HG03442 (cell line): ENCODE measurements at regions not wholly inside any gene's neighbourhood (a gene's known extent, or its start where the extent isn't known, plus 50 kb on each side); places are given as distances from the start of the nearest gene placed in this dataset.

ENCODE experiments used
- ATAC-seq: cut with Tn5 transposase; IDR thresholded peaks from one replicate; pipeline ENCODE4 v1.9.1; 2021; ENCODE audit warnings: mild to moderate bottlenecking, moderate library complexity; ENCODE audit not compliant: unreplicated experiment

DNA sequence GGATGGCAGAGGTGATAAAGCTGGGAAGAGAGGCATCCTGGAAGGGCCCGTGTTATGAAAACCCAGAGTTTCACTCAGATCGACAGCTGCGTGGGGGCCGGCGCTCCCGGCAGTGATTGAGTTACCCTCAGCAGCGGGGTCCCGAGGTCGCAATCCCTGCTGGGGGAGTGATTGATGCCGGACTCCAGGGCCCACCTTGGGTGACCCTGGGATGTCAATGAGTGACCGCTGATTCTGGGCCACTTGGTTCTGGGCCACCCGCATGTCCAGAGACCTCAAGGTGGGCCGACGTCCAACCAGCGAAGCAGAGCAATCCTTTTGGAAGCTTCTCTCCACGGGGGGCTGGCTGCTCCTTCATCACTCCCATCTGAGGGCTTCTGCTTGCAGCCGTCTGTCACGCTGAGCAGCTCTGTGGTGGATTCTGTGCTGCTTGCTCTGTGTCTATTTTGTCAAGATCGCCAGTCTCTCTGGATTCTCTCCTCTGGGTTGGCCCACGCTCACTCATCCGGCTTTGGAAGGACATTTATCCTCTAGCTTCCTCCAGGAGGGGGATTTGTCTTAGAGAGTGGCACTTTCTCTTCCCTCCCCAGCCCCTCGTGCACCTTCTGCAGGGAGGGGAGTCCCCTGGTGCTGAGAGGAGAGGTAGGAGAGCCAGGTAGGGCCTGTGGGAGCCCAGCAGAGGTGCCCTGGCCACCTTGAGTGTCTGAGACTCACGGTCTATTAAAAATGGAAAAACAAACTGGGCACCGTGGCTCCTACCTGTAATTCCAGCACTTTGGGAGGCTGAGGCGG lies 110.9 kb upstream of the C1orf174 start:
- ATAC-seq: no peak

DNA sequence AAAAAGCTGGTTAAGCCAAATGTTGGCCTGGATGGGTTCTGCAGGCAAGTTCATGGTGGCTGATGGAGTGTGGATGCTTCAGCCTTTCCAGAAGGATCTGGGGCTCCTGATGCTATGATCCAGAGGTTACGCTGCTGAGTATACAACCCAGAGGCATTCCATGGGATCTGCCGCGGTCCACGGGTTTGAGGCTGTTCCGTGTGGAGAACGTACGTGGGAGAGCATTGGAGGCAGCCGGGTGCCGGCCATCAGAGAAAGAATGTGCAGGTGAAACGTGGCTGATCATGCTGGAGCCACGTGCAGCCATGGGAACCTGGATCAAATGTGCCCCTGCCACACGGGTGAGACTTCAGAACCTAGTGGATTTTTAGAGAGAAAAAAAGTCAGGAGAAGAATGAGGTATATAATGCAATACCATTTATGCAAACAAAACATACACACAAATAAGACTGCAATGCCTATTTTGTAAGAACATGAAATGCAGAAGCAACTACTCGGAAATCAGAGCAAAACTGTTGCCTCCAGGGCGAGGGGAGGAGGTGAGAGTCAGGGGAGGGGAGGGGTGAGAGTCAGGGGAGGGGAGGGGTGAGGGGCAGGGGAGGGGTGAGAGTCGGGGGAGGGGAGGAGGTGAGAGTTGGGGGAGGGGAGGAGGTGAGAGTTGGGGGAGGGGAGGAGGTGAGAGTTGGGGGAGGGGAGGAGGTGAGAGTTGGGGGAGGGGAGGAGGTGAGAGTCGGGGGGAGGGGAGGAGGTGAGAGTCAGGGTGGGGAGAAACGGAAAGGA lies 116.5 kb upstream of the C1orf174 start:
- no peak for ATAC-seq

DNA sequence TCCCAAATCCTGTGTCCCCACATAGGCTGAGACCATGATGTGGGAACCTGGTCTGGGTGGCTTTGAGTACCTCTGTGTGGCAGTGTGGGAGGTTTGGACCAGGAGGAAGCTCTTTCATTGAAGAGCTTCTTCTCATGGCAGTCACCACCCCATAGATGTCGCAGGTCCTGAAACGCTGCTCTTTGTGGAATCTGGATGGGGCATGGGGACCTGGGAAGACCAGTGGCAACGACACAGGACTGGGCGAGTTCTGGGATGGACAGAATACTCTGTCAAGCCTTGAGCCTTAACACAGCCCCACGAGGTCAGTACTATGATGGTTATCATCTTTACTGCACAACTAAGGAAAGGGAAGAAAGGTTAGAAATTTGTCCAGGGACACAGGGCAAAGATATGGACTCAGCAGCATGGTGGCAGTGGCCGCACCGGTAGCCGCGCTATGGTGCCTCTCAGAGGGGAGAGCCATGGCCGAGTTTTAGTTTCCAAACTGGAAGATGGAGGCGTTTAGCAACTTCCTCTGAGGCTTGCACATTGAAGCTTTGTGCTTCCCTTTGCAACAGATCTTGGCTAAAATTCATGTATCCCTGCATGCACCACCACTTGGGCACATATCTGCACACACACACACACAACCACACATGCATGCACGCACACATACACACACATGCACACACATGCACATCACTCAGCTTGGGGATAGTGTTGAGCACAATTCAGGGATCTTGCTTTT lies 117.7 kb upstream of the C1orf174 start:
- ATAC-seq: no peak

DNA sequence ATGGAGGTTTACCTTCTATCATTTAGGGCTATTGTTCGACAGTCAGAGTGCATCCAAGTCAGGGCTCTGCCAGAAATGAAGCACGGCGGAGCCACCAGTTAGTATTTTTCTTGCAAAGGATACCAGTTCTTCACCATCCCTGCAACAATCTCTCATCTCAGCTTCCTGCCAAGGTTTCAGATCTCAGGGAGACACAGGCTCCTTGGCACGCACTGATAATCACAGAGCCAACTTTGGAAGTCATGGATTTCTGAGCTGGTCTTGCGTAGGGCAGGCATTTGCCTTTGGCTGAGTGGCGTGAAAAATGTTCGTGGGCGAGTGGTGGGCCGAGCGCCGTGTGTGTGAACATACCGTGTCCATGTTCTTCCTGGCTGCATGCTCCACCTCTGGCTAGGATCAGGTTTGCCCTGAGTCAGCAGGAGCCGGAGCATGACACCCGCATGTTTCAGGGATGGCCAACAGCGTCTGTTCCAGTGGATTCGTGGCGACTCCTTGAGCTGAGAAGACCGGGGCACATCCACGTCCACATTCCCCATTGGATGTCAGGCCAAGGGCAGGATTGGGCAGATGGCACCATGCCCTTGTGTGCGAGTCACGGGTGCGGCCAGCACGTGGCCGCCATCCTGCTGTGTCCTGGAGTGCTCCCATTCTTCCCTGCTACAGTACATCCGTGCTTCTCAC lies 118.5 kb upstream of the C1orf174 start:
- ATAC-seq: no peak

DNA sequence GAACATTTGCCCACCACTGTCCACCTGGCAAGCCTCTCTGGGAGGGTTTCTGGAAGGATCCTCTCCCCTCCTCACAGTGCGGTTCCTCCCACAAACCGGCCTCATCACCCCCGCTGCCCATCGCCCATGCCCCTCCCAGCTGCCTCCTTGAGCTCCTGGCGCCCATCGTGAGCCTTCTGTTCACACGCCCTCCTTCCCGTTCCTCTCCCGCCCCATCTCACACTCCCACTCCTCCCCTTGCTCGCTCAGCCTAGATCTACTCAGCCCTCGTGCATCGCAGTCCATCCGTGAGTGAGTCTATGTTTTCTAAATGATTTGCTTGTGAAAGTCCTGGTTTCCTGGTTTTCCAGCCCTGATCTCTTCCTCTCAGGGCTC lies 119.1 kb upstream of the C1orf174 start:
- no peak for ATAC-seq

DNA sequence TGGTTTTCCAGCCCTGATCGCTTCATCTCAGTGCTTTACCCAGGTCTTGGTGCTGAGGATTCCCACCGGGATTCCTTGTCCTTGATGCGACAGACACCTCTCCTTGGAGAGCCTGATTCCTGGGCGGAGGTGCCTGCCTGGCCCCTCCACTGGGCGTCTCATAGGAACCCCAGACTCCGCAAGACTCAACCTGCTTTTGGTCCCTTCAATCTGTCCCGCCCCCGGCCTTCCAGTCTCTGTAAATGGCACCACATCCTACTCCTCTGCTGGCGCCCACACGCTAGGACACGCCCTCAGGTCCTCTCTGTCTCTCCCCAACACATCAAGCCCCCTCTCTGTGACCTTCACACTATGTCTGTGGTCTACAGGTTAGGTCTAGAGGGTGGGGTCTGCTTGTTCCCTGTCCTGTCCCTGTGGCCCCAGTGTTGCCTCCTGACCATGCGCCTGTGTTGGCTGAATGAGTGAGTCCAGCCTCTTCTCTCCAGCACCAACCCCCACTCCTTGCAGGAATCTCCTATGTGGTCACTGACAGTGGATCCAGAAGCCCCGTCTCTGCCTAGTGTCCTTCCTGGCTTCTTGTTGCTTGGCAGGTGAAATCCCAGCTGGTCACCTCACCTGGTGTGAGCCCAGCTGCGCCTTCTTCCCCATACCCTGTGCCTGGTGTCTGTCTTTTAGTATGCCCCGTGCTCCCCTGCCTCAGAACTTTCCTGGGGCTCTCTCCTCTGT lies 119.7 kb upstream of the C1orf174 start:
- ATAC-seq: no peak

DNA sequence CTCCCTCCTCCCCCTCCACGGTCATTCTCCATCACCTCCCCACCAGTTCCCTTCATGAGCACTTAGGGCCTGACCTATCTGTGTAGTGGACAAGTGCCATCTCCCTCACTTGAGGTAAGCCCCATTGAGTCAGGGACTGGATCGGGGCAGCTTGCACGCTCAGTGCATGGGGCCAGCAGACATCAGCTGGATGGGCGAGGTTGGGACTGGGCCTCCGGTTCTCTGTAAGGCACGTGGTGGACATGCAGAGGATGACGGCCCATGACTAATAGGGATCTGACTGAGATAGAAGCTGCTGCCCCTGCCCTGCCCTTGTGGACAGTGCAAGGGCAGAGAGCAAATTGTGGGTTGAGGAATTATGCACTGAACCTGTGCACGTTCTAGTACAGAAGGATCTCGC lies 120.4 kb upstream of the C1orf174 start:
- no peak for ATAC-seq

DNA sequence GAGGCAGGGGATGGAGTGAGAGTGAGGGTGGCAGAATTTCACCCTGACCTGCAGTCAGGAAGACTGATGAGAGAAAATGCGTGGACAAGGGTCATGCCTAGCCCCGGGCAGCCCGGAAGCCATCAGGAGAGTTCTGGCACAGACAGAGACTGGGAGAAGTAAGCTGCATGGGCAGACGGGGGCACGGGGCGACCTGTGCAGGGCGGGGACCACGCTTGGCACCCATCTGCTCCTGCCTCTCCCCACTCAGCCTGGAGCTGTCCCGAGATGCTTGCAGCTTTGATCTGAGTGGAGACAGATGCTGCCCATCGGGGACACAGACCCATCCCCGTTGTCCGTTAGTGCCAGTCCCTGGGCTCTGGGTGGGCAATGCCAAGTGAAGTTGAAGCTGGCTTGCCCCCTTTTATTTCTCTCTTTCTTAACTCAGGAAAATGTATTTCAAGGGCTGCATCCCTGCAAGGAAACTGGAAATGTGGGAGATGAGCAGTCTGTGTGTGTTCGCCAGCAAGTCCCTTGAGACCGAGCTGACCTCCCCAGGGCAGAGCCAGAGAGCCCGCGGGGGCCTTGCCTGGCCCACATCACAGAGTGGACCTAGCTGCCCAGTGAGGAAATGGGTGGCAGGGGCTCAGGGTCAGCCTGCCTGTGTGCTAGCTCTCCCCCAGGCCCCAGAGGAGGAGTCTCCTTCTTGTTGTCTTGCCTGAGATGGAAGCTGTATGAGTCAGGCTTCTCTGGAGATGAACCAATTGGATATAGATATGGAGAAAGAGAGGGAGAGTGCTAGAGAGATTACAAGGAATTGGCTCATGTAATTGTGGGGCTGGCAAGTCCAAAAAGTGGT lies 121.3 kb upstream of the C1orf174 start:
- ATAC-seq: no peak

DNA sequence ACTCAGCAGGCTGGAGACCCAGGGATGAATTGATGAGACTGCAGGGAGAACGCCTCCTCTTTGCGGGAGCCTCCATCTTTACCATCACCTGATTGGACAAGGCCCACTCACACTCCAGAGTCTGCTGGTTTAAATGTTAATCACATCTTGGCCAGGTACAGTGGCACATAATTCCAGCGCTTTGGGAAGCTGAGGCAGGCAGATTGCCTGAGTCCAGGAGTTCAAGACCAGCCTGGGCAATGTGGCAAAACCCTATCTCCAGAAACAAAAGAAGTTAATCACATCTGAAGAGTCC lies 121.8 kb upstream of the C1orf174 start:
- ATAC-seq: no peak

DNA sequence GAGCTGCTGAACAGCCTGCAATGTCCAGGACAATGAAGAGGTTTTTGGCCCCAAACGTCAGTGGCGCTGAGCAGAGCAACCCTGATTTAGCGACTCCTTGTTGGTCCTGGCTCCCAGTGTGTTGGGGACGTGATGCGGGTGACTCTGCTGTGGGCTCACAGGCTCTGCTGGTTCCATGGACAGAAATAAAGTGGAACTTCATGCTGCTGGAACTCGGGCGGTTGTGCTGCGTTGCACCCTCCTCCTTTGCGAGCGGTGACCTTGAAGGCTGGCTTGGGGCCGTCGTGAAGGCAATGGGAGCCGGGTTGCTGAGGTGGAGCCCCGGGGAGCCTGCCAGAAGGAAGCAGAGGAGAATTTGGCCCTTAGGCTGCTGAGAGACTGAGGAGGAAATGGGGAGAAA lies 122.6 kb upstream of the C1orf174 start:
- ATAC-seq: no peak

DNA sequence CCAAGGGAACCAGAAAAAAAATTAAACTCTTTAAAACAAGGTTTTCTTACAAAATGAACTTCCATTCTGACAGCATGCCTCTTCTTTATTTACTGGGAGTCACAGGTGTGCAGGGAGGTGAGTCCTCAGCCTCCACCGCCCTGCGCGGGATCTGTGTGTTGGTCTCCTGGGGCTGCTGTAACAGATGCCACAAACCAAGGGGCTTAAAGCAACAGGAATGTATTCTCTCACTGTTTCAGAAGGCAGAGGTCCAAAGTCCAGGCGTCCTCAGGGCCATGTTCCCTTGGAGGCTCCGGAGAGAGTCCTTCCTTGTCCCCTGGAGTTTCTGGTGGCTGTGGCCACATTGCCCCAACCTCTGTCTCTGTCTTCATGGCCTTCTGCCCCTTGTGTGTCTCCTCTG lies 123.6 kb upstream of the C1orf174 start:
- ATAC-seq: no peak

DNA sequence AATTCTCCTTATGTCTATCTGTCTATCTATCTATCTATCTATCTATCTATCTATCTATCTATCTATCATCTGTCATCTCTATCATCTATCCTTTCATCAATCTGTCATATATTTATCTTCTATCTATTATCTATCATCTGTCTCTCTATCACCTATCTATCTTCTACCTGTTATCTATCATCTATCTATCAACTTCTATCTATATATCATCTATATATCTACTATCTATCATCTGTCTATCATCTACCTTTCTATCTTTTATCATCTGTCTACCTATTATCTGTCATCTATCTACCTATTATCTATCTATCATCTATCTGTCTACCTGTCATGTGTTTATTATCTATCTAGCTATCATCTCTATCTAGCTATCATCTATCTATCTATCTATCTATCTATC lies 124.7 kb upstream of the C1orf174 start:
- ATAC-seq: no peak

DNA sequence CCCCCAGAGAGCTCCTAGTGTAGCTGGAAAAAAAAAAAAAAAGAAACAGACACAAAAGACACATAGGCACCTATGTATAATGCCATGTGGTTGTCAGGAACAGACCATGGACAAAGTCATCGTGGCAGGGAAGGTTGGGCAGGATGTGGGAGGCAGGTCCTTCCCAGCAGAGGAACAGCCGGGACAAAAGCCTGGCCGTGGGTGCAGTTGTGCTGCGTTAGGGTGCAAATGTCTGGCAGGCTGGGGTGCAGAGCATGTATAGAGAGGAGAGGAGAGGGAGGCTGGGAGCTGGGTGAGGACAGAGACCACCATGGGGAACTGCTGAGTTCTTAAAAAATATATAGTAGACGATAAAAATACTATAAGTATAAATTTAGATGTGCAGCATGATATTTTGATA lies 125.7 kb upstream of the C1orf174 start:
- ATAC-seq: no peak

DNA sequence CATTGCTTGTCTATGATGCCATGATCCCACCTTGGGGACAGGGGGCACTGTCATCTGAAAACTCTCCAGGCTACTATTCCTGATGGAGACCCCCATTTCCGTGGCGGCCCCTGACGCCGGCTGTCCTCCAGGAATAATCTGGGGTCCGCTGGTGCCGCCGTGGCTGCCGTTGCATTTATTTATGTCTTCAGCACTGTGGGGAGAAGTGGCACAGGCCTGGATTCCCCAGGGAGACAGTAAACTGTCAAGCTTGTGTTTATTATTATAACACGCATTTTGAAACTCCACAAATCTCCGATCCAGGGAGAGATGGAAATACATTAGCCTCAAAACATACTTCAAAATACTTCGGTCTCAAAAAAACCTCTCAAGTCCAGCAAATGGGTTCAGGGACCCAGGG lies 126.9 kb upstream of the C1orf174 start:
- no peak for ATAC-seq

DNA sequence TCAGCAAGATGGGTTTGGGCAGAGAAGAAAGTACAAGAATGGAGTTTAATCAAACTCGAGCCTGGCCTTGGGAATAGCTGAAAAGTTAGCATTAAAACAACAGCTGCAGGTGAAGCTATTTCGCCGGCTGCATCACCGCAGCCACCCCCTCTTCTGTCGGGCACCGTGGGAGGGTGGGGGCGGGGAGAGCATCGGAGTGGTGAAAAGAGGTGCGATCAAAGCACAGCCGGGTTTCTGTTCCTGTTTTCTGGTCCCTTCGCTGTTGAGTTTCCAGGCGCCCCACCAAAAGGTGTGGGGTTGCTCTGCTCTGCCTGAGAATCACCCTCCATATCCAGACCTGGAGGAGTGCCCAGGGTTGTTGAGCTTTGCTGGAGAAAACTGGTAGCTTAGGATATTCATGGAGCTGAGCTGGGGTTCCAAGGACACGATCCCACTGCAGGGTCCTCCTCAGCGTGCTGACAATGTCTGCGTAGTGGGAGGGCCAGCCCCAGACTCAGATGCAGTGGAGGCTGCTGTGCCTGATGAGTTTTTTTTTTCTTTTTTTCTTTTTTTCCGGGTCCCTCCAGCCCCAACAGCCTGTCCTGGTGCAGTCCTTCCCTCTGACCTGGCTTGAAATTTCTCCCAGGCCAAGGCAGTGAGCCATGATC lies 127.5 kb upstream of the C1orf174 start:
- ATAC-seq: peak; percentile 87

DNA sequence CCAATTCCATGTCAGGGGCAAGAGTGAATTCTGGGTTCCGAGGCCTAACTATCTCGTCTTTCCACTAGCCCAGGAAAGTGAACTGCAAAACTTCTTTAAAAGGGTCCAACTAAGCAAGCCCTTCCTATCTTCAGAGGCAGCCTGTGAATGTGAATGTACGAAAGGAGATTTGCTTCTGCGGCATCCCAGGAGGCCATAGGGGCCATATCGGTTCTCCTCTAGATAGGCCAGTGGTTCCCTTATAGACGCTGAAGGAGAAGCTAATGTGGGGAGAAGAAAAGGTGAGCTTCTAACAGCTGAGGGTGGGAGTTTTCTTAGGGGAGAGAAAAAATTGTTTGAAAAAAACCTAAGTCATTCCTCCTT lies 128.0 kb upstream of the C1orf174 start:
- no peak for ATAC-seq

DNA sequence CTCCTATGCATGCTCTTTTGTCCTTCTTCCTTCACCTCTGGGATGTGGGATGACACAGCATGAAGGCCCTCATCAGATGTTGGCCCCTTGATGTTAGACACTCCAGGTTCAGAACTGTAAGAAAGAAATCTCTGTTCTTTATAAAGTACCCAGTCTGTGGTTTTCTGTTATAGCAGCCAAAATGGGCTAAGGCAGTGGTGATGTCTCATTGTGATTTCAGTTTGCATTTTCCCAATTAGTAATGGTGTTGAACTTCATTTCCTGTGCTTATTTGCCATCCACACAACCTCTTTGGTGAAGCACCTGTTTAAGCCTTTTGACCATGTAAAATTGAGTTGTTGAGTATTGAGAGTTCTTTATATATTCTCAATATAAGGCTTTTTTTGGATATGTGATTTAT lies 129.3 kb upstream of the C1orf174 start:
- ATAC-seq: no peak

DNA sequence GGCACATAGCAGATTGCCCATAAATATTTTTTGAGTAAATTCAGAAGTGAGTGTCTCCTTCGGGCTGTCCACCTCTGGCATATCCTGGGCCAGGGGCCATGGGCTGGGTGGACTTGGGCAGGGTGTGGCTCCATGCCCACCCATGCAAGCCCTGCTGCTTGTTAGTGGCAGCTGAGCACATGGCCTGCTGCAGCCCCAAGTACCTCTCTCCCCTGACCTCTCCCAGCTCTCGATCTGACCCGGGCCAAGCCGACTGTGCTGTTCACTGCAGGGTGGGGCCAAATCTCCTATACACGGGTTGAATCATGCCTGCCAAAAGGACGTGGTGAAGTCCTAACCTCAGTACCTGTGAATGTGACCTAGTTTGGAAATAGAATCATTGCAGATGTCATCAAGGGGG lies 132.5 kb upstream of the C1orf174 start:
- no peak for ATAC-seq

DNA sequence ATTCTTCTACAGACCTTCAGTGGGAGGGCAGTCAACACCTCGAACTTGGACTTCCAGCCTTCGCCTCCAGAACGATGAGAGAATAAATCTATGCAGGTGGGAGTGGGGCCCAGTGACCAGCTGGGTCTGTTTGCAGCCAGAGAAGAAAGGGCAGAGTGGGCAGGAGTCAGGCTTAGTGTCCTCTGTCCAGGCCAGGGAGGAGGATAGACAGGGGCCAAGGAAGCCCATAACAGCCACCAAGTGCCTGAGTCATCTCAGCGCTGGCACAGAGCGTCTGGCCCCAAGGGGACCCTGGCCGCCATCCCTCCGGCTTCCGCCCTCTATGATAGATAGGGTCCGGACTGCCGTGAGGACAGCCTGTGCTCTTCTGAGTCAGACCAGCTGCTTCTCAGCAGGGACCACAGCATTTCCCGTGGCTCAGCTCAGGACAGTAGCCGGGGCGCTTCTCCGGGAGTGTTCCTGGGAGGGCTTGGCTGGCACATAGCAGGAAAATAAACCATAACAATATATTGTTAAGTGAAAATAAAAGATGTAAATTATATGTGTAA lies 133.1 kb upstream of the C1orf174 start:
- no peak for ATAC-seq
